ENCODE measurements at regions not wholly inside any gene's neighbourhood (a gene's known extent, or its start where the extent isn't known, plus 50 kb on each side); places are given as distances from the start of the nearest gene placed in this dataset.

- no peaks in the 10 kb centered on the region for H4K20me1 ChIP-seq (replicated peaks; ENCODE audit: control insufficient read depth, extremely low read depth, insufficient read depth, low read length)
- POLR2A ChIA-PET = no interaction called here
- CTCF ChIA-PET = no interaction called here
- BruUV-seq (replicated peaks) = no TSS peak
- FAIRE-seq (no peak), DNase-seq (ENCODE audit: low read depth, low spot score) (no peak)
- H3K79me2 ChIP-seq (ENCODE audit: control insufficient read depth, insufficient read depth, low read length) = no peaks in the 10 kb centered on the region
- intact Hi-C loops (cut with micrococcal nuclease) = no loop called here
- no peaks in the 10 kb centered on the region for H3K36me3 ChIP-seq (ENCODE audit: control insufficient read depth in 2 of 2, extremely low read depth in 1 of 2, insufficient read depth in 2 of 2, low read length in 2 of 2)
- H2AFZ ChIP-seq (ENCODE audit: low read depth, low read length) = no peak overlapping the region
- H3K9me1 ChIP-seq (replicated peaks; ENCODE audit: control insufficient read depth, extremely low read depth, insufficient read depth, low read length) = no peaks in the 10 kb centered on the region
- no peak for TF ChIP-seq FOS (IDR thresholded peaks at IDR 0.05; ENCODE audit: borderline replicate concordance, insufficient read depth, low read length)
- TF ChIP-seq GATA2 (IDR thresholded peaks at IDR 0.05; ENCODE audit: insufficient read depth, insufficient read length, low read depth, low read length) = no peak
- no peak for TF ChIP-seq CTCF (IDR thresholded peaks at IDR 0.05; ENCODE audit: extremely low read depth in 1 of 2, insufficient read depth in 1 of 2, low read depth in 1 of 2, low read length in 2 of 2)
- TF ChIP-seq POLR2AphosphoS5 (IDR thresholded peaks at IDR 0.05; ENCODE audit: insufficient read depth, low read depth, low read length) = no peak
- TF ChIP-seq MYC (IDR thresholded peaks at IDR 0.05; ENCODE audit: low read depth, low read length) = no peak
- no peak for TF ChIP-seq EZH2 (IDR thresholded peaks at IDR 0.05; ENCODE audit: borderline replicate concordance, low read depth, low read length, severe bottlenecking)
- TF ChIP-seq POLR2A (IDR thresholded peaks at IDR 0.05; ENCODE audit: low read depth, low read length) = no peak
- TF ChIP-seq, protein P1, sequence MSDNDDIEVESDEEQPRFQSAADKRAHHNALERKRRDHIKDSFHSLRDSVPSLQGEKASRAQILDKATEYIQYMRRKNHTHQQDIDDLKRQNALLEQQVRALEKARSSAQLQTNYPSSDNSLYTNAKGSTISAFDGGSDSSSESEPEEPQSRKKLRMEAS (IDR thresholded peaks at IDR 0.05; ENCODE audit: insufficient read depth, insufficient read length) = no peak
- TF ChIP-seq JUN (IDR thresholded peaks at IDR 0.05; ENCODE audit: borderline replicate concordance, insufficient read depth, insufficient read length, low read depth) = no peak
- H3K27ac ChIP-seq (ENCODE audit: insufficient read depth, low read depth, low read length) = no peak overlapping the region
- H3K27me3 ChIP-seq (ENCODE audit: control insufficient read depth in 2 of 2, insufficient read depth in 2 of 2, low read length in 2 of 2) = no peaks in the 10 kb centered on the region
- H3K9me3 ChIP-seq (replicated peaks; ENCODE audit: control insufficient read depth, insufficient read depth, low read length) = no peaks in the 10 kb centered on the region
- dilution Hi-C loops (cut with MboI; ENCODE audit: extremely low pct_ligation_motif_present, low sequenced_read_pairs) = no loop called here
- no peak overlapping the region for H3K4me3 ChIP-seq (replicated peaks in 1 of 3; ENCODE audit: insufficient read depth in 1 of 3, low read depth in 1 of 3, low read length in 3 of 3)
- no peak overlapping the region for H3K9ac ChIP-seq (replicated peaks; ENCODE audit: extremely low read depth, insufficient read depth, low read length)
- no peak overlapping the region for H3K4me2 ChIP-seq (ENCODE audit: insufficient read depth, low read length)
- no peaks in the 10 kb centered on the region for H3K4me1 ChIP-seq (ENCODE audit: control insufficient read depth, extremely low read depth, insufficient read depth, low read length)
These were observed 130.8 kb downstream of the CPZ start for GRCh38 chr4:8723222-8723980.
